Adipocyte (in vitro differentiated cells): ENCODE measurements at regions not wholly inside any gene's neighbourhood (a gene's known extent, or its start where the extent isn't known, plus 50 kb on each side); places are given as distances from the start of the nearest gene placed in this dataset.

Experiments used
- DNase-seq: peaks from one replicate; pipeline ENCODE4 v3.0.0-alpha.2; 2015; ENCODE audit warnings: low read depth
- H3K27me3 ChIP-seq: replicated peaks from 2 replicates; pipeline ENCODE4 v1.7.0; 2013; ENCODE audit warnings: mild to moderate bottlenecking, low read length, moderate library complexity; ENCODE audit not compliant: control insufficient read depth, insufficient read depth
- H3K36me3 ChIP-seq: 2 replicates; pipeline ENCODE4 v1.7.0; 2013; ENCODE audit warnings: low read length, mild to moderate bottlenecking, moderate library complexity; ENCODE audit not compliant: control insufficient read depth, insufficient read depth, severe bottlenecking
- H3K4me1 ChIP-seq: 2 replicates; pipeline ENCODE4 v1.7.0; 2013; ENCODE audit warnings: mild to moderate bottlenecking, low read length, moderate library complexity; ENCODE audit not compliant: control insufficient read depth, insufficient read depth
- H3K4me3 ChIP-seq: 2 replicates; pipeline ENCODE4 v1.7.0; 2013; ENCODE audit warnings: mild to moderate bottlenecking, low read length, moderate library complexity
- H3K9ac ChIP-seq: 2 replicates; pipeline ENCODE4 v1.7.0; 2013; ENCODE audit warnings: mild to moderate bottlenecking, low read length, moderate library complexity
- H3K9me3 ChIP-seq: 2 replicates; pipeline ENCODE4 v1.7.0; 2013; ENCODE audit warnings: mild to moderate bottlenecking, low read length, moderate library complexity; ENCODE audit not compliant: control insufficient read depth

GRCh38 chr10:112896273-112896672 is 53.8 kb upstream of the TCF7L2 start:
- Histone ChIP-seq H3K4me3 (no peak overlapping the region), H3K27me3 (no peaks in the 10 kb centered on the region), H3K9ac (no peak overlapping the region), H3K4me1 (peaks cover 5% of the 10 kb centered on the region), H3K9me3 (peaks cover 5% of the 10 kb centered on the region), H3K36me3 (no peaks in the 10 kb centered on the region)
- DNase-seq: no peak

GRCh38 chr10:112896722-112897121 is 53.3 kb upstream of the TCF7L2 start:
- Histone ChIP-seq H3K36me3 (no peaks in the 10 kb centered on the region), H3K4me1 (peaks cover 5% of the 10 kb centered on the region), H3K4me3 (no peak overlapping the region), H3K9me3 (peaks cover 5% of the 10 kb centered on the region), H3K9ac (no peak overlapping the region), H3K27me3 (no peaks in the 10 kb centered on the region)
- peak; percentile 2 for DNase-seq

- H3K9ac ChIP-seq: no peak overlapping the region
- H3K4me1 ChIP-seq: peaks cover 5% of the 10 kb centered on the region
- no peaks in the 10 kb centered on the region for H3K36me3 ChIP-seq
- peak overlapping the region; percentile 55 for H3K4me3 ChIP-seq
- DNase-seq: peak; percentile 6
- H3K9me3 ChIP-seq: no peaks in the 10 kb centered on the region
- H3K27me3 ChIP-seq: peaks cover 3% of the 10 kb centered on the region
Measured at GRCh38 chr10:112898540-112899390, 51.3 kb upstream of the TCF7L2 start.

- Histone ChIP-seq H3K36me3 (no peaks in the 10 kb centered on the region), H3K9ac (no peak overlapping the region), H3K4me3 (no peak overlapping the region), H3K9me3 (no peaks in the 10 kb centered on the region), H3K27me3 (peaks cover 3% of the 10 kb centered on the region), H3K4me1 (peaks cover 5% of the 10 kb centered on the region)
- DNase-seq: no peak
Measured at GRCh38 chr10:112899391-112900065, 50.5 kb upstream of the TCF7L2 start.
